ENCODE measurements at regions not wholly inside any gene's neighbourhood (a gene's known extent, or its start where the extent isn't known, plus 50 kb on each side); places are given as distances from the start of the nearest gene placed in this dataset.

DNA sequence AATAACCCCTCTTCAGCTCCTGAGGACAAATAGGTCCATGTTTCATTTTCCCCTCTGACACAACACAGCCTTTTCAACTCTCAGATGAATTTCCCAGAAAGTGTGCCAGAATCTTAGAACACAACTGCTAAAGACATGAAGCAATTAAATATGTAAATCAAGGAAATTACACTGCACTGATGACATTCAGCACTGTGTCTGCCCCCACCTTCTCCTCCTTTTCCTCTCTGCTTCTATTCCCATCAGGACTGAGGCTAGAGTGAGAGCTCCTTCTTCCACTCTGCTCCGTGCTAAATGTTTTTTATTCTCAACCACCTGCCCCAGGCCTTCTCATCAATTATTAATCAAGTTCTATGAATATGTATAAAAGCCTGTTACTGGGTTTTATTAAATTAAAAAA, 596.1 kb downstream of the TUSC7 start:
- DNase-seq: no peak

- DNase-seq: no peak
These were observed 596.7 kb downstream of the TUSC7 start for GRCh38 chr3:117306299-117306698.

DNA sequence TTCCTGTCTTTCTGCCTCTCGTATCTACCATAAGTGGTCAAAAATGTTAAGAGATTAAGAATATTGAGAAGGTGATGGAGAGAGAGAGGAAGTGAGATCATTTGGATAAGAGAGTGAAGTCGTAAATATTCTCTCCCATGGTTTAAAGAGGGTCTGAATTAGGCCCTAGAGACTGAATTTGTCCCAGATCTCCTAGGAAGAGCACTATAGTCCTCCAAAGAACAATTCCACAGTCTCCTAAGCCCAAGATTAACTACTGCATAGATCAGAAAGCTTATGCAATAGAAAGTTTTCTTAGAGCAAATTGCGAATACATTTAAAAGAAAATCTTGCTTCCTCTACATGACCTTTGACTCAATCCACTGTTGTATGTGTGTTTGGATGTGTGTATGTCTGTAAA, 598.8 kb downstream of the TUSC7 start:
- no peak for DNase-seq

DNA sequence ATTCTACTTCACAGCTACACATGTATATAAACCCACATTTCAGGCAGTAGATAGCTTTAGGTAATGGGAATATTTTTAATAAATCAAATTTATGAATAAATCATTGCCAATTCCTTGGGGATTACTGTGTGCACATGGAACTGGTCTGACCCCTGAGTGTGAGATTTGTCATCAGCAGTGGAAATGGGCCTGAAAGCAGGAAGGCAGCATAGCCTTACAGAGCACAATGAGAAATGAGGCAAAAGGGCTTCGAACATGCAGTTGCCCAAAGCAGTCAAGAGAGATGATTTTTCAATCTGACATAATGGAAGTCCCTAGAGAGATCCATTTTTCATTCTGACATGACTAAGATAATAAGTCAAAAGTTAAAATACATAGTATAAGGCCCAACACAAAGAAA, 599.2 kb downstream of the TUSC7 start:
- DNase-seq: no peak

GRCh38 chr3:117310536-117310935, 601.0 kb downstream of the TUSC7 start:
- no peak for DNase-seq

- DNase-seq: no peak
These were observed 605.0 kb downstream of the TUSC7 start for GRCh38 chr3:117314441-117315150.

DNA sequence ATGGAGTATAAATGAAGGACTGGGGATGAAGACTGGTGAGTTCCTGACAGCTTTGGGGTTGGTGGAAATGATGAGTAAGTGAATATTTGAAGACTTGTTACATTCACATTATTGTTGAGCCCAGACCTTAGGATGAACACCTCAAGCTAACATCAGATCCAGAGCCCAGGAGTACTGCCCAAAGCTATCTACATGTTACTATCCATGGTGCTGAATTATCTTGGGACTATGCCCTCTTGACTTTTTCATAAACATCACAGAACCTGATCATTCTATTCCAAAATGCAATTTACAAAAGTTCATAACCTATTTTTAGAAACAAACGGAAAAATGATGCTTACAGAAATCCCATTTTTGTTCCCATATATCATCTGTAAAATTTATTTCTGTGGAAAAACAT, 613.3 kb downstream of the TUSC7 start:
- peak; percentile 4 for DNase-seq

DNA sequence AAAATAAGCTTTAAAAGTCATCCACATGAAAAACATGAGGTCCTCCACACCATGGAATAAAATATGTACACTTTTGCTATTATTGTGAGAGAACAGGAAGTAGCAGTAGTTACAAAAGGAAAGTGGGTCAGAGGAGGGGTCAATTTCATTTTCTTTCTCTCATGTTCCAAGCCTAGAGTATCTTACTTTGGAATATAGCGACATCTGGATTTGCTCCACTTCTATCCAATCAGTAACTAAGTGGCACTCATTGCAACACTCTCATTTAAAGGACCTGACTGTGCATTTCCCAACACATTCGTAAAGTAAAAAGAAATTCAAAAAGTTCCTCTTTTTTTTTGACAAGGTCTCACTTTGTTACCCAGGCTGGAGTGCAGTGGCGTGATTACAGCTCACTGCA, 637.3 kb downstream of the TUSC7 start:
- DNase-seq: no peak

- DNase-seq: no peak
These were observed 639.3 kb downstream of the TUSC7 start for GRCh38 chr3:117348884-117349283.

DNA sequence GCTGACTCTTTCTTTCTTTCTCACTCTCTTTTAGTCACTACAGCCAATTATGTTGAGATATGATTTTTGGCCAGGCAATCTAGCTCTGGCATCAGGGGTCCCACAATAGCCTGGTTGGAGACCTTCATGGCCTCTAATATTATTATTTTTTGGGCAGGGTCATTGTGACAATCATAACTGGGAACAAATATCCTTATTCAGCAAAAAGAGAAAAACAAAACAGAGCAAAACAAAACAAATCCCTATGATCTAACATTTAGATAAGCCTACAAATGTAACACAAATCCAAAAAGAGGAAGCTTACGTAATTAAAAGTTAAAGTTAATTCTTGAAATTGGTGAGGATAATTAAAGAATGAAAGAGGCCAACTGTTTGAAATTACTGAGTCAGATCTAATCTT, 640.0 kb downstream of the TUSC7 start:
- DNase-seq: no peak

DNA sequence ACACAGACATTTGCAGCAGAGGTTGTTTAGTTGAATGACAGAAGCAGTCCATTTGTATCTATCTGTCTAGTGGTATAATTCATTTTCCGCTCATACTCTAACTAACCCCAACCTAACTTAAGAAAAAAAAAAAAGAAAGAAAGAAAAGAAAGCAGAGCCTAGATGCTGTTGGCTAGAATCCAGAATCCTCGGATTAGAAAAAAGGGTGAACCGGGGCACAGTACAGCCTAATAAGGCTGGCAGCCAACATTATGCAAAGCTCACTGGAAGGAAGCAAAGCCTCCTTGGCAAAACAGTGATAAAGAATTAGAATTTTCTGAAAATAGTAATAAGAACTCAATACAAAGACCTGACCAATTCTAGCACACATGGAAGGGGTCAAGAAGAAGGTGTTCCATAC, 640.8 kb downstream of the TUSC7 start:
- no peak for DNase-seq

DNA sequence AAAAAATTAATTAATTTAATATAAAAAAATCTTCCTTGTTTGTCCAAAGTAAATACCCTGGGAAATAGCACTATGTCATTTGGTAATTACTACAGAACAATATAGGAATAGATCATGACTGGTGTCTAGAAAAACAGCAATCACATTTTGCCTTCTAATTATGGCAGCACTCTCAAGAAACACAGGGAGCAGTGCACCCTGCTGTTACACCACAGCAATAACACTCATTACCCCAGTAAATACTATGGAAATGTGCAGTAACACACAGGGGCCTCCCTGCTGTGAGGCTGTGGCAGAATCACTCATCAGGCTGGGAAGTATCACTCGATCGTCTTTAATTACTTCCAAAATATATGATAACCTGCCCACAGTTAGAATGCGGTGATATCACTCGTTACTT, 646.0 kb downstream of the TUSC7 start:
- peak; percentile 2 for DNase-seq

DNA sequence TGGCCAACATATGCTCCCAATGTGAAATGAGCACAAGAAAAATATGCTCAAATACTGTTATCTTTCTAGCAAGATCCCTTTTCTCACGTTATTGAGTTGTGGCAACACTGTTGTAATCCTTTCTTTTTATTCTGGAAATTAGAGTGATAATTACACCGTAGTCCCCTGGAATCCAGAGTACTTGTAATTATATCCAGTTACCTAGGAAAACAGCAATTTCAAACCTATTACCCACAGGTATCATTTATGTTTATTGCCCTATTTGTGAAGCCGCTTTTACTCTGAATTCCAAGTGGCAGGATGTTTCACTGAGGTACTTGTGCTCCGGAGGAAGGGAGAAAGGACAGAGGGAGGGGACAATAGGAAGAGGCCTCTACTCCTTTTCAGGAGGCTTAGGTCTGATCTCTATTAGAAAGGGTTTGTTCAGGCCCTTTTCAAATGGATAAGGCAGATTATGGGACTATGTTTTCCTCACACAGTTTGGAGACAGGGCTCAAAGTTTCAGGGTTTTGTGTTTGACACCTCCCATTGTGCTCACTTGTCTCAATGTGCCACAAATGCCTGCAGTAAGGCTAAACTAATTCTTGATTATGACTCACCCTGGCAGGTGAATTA, 646.6 kb downstream of the TUSC7 start:
- DNase-seq: no peak

DNA sequence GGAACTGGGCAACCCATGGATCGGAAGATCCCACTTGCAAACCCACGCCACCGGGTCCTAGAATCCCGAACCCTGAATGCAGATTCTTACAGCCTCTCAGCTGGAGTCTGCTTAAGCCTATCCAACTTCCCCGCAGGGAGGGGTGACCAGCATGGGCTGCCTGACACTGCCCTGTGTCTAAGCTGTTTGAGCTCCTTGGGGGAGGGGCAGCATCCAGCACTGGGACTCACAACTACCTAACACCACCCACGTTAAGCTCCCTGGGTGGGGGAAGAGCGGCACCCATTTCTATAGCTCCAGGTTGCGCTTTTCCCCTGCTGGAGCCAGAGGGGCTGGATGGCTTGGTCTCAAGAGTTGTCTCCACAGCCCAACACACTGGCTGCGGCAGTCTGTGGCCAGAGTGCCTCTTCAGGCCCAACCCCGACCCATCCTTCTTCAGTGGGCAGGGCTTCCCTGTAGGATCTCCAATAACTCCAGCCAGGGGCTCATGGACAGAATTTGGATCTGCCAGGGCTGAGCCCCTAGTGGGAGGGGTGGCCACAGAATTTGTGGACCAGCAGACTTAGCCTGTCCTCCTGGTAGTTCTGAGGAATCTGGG, 649.2 kb downstream of the TUSC7 start:
- DNase-seq: no peak

- DNase-seq: no peak
These were observed 657.0 kb downstream of the TUSC7 start for GRCh38 chr3:117366574-117366973.

- no peak for DNase-seq
These were observed 658.3 kb downstream of the TUSC7 start for GRCh38 chr3:117367861-117368260.

DNA sequence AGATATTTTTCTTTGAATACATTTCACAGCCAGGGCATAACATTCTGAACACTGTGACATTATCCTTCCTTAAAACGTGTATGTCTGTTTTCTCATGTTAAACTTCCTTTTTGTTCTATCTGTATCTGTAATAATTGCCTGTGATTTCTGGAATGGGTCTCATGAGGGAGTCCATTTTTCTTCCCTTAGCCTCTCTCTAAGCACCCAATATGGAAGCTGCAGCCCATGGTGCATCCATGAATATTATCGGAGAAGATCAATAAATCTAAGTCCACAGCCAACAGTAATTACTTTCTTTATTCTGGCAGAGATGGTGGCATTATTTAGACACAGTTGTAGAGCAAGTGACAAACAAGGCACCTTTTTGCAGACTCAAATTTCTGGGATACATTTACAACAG, 671.1 kb downstream of the TUSC7 start:
- no peak for DNase-seq

GRCh38 chr3:117393119-117393518, 683.5 kb downstream of the TUSC7 start:
- no peak for DNase-seq

DNA sequence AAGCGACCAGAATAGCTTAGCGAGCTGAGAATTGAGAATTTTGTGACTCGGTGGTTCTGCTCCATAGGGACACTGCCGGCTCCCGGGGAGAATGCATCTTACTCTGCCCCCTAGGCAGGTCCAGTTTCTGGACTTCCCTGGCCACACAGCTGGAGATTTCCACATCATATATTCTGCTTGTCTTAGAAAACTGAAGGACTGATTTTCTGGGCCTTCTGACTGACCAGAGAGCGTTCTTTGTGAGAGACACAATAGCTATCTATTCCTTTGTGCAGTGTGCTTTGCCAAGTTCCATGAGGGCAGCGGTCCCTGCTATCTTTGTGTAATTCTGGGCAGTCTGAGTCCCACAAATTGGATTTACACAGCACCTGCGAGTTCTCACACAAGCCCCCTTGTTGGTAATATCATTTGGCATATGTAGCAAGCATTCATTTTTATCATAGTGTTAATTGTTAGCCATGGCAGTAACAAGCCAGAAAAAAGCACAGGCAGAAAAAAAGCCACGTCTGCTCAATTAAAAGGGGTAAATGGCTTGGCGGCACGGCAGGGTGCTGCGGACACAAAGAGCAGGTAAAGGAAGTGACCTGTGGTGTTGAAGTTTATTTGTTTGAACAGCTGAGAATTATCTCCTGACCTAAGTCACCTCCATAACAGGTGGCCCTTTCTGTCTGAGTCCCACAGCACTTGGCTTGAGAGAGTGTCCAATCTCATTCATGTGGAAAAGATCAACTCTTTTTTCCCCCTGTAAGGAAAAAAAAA, 688.7 kb downstream of the TUSC7 start:
- no peak for DNase-seq

DNA sequence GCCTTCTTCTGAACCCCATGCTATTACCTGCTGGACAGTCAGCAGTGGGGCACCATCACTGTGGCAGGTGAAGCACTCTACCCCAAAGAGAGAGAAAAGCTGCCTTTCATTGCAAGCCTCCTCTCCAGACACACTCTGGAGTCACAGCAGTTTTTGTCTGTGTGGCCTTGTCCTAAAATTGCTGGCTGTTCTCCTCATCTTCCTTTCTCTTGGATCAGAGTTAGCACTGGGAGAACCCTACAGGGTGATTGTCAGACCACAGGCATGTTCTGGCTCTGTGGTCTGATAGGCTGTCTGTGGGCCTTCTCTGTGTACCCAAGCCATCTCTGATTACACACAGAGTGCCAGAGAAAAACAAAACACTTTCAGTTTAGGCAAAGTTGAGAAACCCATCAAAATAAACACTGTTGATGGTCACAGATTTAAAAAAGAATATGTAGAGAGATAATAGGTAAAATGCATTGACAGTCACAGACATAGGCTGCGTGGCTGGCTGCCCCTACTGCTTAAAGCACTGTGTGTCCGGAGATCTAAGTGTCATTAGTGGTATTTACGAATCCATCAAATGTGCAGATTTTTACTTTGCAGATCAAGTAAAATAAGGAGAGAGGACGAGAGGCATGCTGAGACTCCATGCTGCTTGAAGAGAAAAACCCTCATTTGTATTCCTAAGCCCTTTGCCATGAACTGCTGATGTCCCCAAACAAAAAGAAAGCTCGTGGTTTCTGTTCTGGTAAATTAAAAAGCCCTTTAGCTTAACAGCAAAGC, 689.9 kb downstream of the TUSC7 start:
- DNase-seq: no peak

GRCh38 chr3:117400303-117400702, 690.7 kb downstream of the TUSC7 start:
- no peak for DNase-seq

DNA sequence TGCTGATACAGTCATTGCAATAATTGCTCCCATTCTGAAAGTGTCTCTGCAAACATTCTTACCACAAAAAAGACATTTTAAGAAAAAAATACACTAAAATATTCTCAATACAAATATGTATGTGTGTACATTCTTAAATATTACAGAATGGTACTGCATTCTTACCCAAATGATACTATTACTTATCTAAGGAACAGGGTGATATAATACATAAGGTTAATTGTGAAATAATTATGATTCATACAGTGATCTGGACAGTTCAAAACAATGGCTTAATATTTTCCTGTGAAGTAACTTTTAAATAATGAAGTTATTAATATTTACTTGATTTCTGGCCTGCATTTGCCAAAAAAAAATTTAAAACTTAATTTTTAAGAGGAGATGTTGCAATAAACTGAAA, 694.6 kb downstream of the TUSC7 start:
- no peak for DNase-seq

- no peak for DNase-seq
These were observed 695.2 kb downstream of the TUSC7 start for GRCh38 chr3:117404730-117405129.
